ENCODE measurements at regions not wholly inside any gene's neighbourhood (a gene's known extent, or its start where the extent isn't known, plus 50 kb on each side); places are given as distances from the start of the nearest gene placed in this dataset.

DNA sequence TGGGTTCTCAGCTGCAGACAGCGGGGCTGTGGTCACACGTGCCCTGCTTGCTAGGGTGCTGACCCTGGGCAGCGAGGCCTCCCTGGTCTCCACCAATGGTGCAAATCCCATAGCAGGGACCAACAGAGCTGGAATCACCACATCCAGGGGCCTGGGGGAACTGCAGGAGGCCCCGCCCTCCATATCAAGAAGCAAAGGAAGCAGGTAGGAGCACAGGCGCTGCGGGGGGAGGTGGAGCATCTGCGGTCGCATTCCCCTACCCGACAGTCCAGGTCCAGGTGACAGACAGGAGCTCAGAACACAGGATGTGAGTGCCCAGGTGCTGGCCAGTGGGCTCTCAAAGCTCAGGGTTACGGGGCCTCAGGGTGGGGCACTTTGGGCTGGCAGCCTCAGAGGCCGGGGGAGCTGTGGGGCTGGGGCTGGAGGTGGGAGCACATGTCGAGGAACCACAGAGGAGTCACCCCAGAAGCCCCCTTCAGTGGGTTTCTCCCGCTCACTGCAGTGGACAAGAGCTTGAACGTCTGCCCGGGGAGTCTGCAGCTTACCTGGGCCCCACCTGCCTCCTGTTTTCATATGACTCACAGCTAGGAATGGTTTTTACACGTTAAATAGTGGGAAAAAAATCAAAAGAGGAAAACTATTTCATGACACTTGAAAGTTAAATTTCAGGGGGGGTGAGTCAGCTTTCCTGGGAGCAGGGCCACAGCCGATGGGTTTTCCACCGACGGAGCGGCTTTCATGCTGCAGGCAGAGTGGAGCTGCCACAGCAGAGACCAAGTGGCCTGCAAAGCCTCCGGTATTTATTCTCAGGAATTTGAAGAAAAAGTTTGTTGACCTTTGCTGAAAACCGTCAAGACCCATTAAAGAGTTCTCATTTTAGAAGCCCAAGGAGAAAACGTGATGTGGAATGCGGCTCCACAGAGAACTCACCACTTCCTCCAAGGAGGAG lies 148.7 kb upstream of the PPP2R2D start:
- no peak overlapping the region for H3K4me3 ChIP-seq (ENCODE audit: low read depth, low read length)
- H3K27me3 ChIP-seq (ENCODE audit: control insufficient read depth, insufficient read depth, low read length) = no peaks in the 10 kb centered on the region
- POLR2A ChIA-PET = no interaction called here
- peaks cover 75% of the 10 kb centered on the region for H3K9me3 ChIP-seq (ENCODE audit: control insufficient read depth, insufficient read depth, low read length)
- DNase-seq (ENCODE audit: low read depth, low spot score) = no peak
- no peak overlapping the region for H3K27ac ChIP-seq (ENCODE audit: low read depth, low read length)
- CTCF ChIA-PET = no interaction called here
- TF ChIP-seq, protein P1, sequence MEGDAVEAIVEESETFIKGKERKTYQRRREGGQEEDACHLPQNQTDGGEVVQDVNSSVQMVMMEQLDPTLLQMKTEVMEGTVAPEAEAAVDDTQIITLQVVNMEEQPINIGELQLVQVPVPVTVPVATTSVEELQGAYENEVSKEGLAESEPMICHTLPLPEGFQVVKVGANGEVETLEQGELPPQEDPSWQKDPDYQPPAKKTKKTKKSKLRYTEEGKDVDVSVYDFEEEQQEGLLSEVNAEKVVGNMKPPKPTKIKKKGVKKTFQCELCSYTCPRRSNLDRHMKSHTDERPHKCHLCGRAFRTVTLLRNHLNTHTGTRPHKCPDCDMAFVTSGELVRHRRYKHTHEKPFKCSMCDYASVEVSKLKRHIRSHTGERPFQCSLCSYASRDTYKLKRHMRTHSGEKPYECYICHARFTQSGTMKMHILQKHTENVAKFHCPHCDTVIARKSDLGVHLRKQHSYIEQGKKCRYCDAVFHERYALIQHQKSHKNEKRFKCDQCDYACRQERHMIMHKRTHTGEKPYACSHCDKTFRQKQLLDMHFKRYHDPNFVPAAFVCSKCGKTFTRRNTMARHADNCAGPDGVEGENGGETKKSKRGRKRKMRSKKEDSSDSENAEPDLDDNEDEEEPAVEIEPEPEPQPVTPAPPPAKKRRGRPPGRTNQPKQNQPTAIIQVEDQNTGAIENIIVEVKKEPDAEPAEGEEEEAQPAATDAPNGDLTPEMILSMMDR (IDR thresholded peaks at IDR 0.05; ENCODE audit: low read depth, low read length) = no peak

GRCh38 chr10:131753336-131753735 lies 147.5 kb upstream of the PPP2R2D start:
- Histone ChIP-seq H3K9me3 (ENCODE audit: control insufficient read depth, insufficient read depth, low read length) (peaks cover 73% of the 10 kb centered on the region), H3K27me3 (ENCODE audit: control insufficient read depth, insufficient read depth, low read length) (no peaks in the 10 kb centered on the region), H3K4me3 (ENCODE audit: low read depth, low read length) (no peak overlapping the region), H3K27ac (ENCODE audit: low read depth, low read length) (no peak overlapping the region)
- DNase-seq (ENCODE audit: low read depth, low spot score) = no peak
- TF ChIP-seq, protein P1 (IDR thresholded peaks at IDR 0.05; ENCODE audit: low read depth, low read length) = no peak
- POLR2A ChIA-PET = no interaction called here
- CTCF ChIA-PET = interaction anchor here (0.6 kb wide), 1 partner anchor 285 kb away, joined by 3 read pairs; no protein-coding TSS in a partner anchor

- DNase-seq (ENCODE audit: low read depth, low spot score) = no peak
These were observed 145.6 kb upstream of the PPP2R2D start for GRCh38 chr10:131755200-131755599.

DNA sequence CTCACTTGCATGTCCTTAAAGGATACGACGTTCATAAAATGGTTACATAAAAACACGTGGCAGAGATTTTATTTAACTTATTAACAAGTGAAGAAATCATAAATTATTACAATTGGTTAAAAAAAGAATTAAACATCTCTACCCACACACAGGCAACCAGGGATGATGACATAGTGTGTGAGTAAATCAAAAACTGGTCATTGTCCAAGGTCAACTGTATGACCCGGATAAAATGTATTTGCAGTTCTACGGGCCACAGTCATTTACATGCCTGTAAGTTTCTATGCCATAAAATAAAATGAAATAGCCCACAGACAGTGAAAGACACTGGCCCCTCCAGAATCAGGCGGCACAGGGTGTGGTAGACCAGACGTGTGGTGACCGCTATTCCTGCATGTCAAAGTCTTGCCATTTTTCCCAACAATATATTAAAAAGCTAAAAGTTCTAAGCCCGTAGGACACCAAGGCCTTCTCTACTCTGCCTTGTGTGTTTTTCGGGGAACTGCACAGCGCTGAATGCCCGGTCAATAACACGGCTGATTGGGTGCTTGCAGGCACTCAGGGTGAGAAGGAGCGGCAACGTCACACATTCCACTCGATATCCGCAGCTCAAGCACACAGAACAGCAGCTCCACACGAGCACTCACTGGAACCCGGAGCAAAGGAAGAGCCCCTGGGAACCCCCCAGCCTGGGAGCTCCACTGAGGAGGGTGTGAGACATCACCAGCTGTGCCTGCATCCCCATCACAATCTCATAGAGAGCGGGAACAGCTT lies 143.3 kb upstream of the PPP2R2D start:
- ChIA-PET POLR2A (no interaction called here), CTCF (no interaction called here)
- Histone ChIP-seq H3K27ac (ENCODE audit: low read depth, low read length) (no peak overlapping the region), H3K4me3 (ENCODE audit: low read depth, low read length) (no peak overlapping the region), H3K27me3 (ENCODE audit: control insufficient read depth, insufficient read depth, low read length) (no peaks in the 10 kb centered on the region), H3K9me3 (ENCODE audit: control insufficient read depth, insufficient read depth, low read length) (peaks cover 64% of the 10 kb centered on the region)
- TF ChIP-seq, protein P1 (IDR thresholded peaks at IDR 0.05; ENCODE audit: low read depth, low read length) = no peak
- no peak for DNase-seq (ENCODE audit: low read depth, low spot score)

More at GRCh38 chr10:131755200-131755599, 145.6 kb upstream of the PPP2R2D start:
- Histone ChIP-seq H3K9me3 (ENCODE audit: control insufficient read depth, insufficient read depth, low read length) (peaks cover 73% of the 10 kb centered on the region), H3K4me3 (ENCODE audit: low read depth, low read length) (no peak overlapping the region), H3K27ac (ENCODE audit: low read depth, low read length) (no peak overlapping the region), H3K27me3 (ENCODE audit: control insufficient read depth, insufficient read depth, low read length) (no peaks in the 10 kb centered on the region)
- TF ChIP-seq, protein P1 (IDR thresholded peaks at IDR 0.05; ENCODE audit: low read depth, low read length) = no peak
- ChIA-PET POLR2A (no interaction called here), CTCF (no interaction called here)
